ENCODE measurements at regions not wholly inside any gene's neighbourhood (a gene's known extent, or its start where the extent isn't known, plus 50 kb on each side); places are given as distances from the start of the nearest gene placed in this dataset.

DNA sequence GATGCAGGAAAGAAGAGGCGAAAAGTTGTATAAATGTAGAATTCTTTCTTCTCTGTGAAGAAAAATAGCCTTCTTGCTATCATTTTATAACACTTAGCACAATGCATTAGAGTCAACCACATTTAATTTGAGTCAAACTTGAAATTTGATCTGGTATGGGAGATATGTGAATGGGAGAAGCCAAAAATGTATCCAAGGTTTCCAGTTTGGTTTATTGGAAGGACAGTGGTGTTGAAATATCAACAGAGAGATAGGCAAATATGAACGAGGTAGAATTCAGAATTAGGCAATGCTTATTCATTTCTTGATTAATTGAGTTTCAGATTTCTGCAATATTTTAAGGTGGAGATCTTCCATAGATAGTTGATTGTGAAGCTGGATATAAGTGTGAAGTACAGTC lies 991.9 kb upstream of the CHAC2 start:
- Histone ChIP-seq H3K36me3 (ENCODE audit: control insufficient read depth, insufficient read depth, low read length) (no peaks in the 10 kb centered on the region), H3K27me3 (ENCODE audit: control insufficient read depth, insufficient read depth, low read length, poor library complexity, severe bottlenecking) (no peaks in the 10 kb centered on the region), H3K9ac (ENCODE audit: extremely low read depth, low read length, poor library complexity, severe bottlenecking) (no peak overlapping the region), H3K4me1 (ENCODE audit: control insufficient read depth, insufficient read depth, low read length) (no peaks in the 10 kb centered on the region), H3K9me3 (ENCODE audit: control insufficient read depth, low read length) (no peaks in the 10 kb centered on the region), H3K27ac (ENCODE audit: low read depth, low read length) (no peak overlapping the region), H3K4me3 (ENCODE audit: low read length) (no peak overlapping the region)
- Mint-ChIP-seq H3K9me3 (peaks cover 3% of the 10 kb centered on the region), H3K27ac (no peak overlapping the region), H3K4me3 (no peak overlapping the region), H3K36me3 (ENCODE audit: low read depth) (no peaks in the 10 kb centered on the region), H3K27me3 (ENCODE audit: insufficient read depth) (no peaks in the 10 kb centered on the region), H3K4me1 (peaks cover 6% of the 10 kb centered on the region)
- no peak for DNase-seq
- WGBS, 2 experiments (ENCODE audit: insufficient coverage in 1 of 2, insufficient read length in 1 of 2): 94 to 100% methylated on average over 1 to 2 of the region's 2 CpGs
- TF ChIP-seq, protein P1, sequence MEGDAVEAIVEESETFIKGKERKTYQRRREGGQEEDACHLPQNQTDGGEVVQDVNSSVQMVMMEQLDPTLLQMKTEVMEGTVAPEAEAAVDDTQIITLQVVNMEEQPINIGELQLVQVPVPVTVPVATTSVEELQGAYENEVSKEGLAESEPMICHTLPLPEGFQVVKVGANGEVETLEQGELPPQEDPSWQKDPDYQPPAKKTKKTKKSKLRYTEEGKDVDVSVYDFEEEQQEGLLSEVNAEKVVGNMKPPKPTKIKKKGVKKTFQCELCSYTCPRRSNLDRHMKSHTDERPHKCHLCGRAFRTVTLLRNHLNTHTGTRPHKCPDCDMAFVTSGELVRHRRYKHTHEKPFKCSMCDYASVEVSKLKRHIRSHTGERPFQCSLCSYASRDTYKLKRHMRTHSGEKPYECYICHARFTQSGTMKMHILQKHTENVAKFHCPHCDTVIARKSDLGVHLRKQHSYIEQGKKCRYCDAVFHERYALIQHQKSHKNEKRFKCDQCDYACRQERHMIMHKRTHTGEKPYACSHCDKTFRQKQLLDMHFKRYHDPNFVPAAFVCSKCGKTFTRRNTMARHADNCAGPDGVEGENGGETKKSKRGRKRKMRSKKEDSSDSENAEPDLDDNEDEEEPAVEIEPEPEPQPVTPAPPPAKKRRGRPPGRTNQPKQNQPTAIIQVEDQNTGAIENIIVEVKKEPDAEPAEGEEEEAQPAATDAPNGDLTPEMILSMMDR (conservative IDR thresholded peaks at IDR 0.05): no peak

DNA sequence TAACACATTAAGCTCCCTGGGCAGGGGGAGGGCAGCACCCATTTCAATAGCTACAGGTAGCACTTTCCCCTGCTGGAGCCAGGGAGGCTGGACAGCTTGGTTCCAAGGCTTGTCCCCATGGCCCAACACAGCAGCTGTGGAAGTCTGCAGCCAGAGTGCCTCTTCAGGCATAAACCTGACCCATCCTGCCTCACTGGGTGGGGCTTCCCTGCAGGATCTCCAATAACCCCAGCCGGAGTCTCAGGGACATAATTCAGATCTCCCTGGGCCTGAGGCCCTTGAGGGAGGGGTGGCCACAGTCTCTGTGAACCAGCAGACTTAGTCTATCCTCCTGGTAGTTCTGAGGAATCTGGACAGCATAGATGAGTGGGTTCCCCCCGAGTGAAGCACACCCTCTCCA lies 1001.9 kb upstream of the CHAC2 start:
- Mint-ChIP-seq H3K4me3 (no peak overlapping the region), H3K36me3 (ENCODE audit: low read depth) (no peaks in the 10 kb centered on the region), H3K9me3 (no peaks in the 10 kb centered on the region), H3K4me1 (no peaks in the 10 kb centered on the region), H3K27ac (no peak overlapping the region), H3K27me3 (ENCODE audit: insufficient read depth) (no peaks in the 10 kb centered on the region)
- TF ChIP-seq, protein P1 (conservative IDR thresholded peaks at IDR 0.05): no peak
- H3K4me3 ChIP-seq (ENCODE audit: low read length): no peak overlapping the region
- no peak overlapping the region for H3K9ac ChIP-seq (ENCODE audit: extremely low read depth, low read length, poor library complexity, severe bottlenecking)
- 83 to 90% methylated on average over 1 to 2 of the region's 2 CpGs for WGBS, 2 experiments (ENCODE audit: insufficient coverage in 1 of 2, insufficient read length in 1 of 2)
- H3K9me3 ChIP-seq (ENCODE audit: control insufficient read depth, low read length): no peaks in the 10 kb centered on the region
- no peaks in the 10 kb centered on the region for H3K36me3 ChIP-seq (ENCODE audit: control insufficient read depth, insufficient read depth, low read length)
- no peak overlapping the region for H3K27ac ChIP-seq (ENCODE audit: low read depth, low read length)
- H3K27me3 ChIP-seq (ENCODE audit: control insufficient read depth, insufficient read depth, low read length, poor library complexity, severe bottlenecking): no peaks in the 10 kb centered on the region
- no peak for DNase-seq
- no peaks in the 10 kb centered on the region for H3K4me1 ChIP-seq (ENCODE audit: control insufficient read depth, insufficient read depth, low read length)

GRCh38 chr2:52749764-52750163 lies 1017.8 kb upstream of the CHAC2 start:
- Histone ChIP-seq H3K27me3 (ENCODE audit: control insufficient read depth, insufficient read depth, low read length, poor library complexity, severe bottlenecking) (no peaks in the 10 kb centered on the region), H3K9me3 (ENCODE audit: control insufficient read depth, low read length) (peaks cover 22% of the 10 kb centered on the region), H3K36me3 (ENCODE audit: control insufficient read depth, insufficient read depth, low read length) (no peaks in the 10 kb centered on the region), H3K27ac (ENCODE audit: low read depth, low read length) (no peak overlapping the region), H3K4me3 (ENCODE audit: low read length) (no peak overlapping the region), H3K9ac (ENCODE audit: extremely low read depth, low read length, poor library complexity, severe bottlenecking) (no peak overlapping the region), H3K4me1 (ENCODE audit: control insufficient read depth, insufficient read depth, low read length) (no peaks in the 10 kb centered on the region)
- Mint-ChIP-seq H3K36me3 (ENCODE audit: low read depth) (no peaks in the 10 kb centered on the region), H3K4me3 (no peak overlapping the region), H3K9me3 (peaks cover 24% of the 10 kb centered on the region), H3K27ac (no peak overlapping the region), H3K27me3 (ENCODE audit: insufficient read depth) (no peaks in the 10 kb centered on the region), H3K4me1 (no peaks in the 10 kb centered on the region)
- TF ChIP-seq, protein P1 (conservative IDR thresholded peaks at IDR 0.05): no peak
- no peak for DNase-seq
- 90 to 97% methylated on average over 3 of the region's 3 CpGs for WGBS, 2 experiments (ENCODE audit: insufficient coverage in 1 of 2, insufficient read length in 1 of 2)
